ENCODE measurements at regions not wholly inside any gene's neighbourhood (a gene's known extent, or its start where the extent isn't known, plus 50 kb on each side); places are given as distances from the start of the nearest gene placed in this dataset.

DNA sequence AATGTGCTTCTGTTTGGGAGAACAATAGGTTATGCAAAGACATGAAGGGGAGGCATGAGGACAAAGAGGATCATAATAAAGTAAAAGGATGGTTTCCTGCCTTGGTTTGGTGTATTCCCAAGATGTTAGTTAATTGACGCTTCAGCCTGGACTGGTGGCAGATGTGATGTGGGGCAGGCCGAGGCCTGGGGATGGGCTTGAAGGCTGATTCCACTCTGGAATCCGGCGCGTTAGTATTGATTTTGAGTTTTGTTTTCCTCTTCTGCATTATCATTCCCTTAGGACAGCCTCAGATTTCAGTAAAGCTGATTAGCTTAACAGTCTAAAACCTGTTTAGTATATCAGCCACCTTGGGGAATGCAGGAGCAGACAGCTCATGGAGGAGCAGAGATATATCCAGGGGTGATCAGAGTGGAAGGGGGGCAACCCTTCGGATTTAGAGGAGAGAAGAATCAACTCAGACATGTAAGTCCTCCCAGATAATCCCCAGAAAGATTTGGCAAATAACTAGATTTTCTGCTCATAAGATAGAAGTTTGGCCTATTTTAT, 159.8 kb upstream of the MTPN start:
- Histone ChIP-seq H3K9ac (ENCODE audit: low read depth, low read length) (no peak overlapping the region), H2AK5ac (ENCODE audit: low read depth, low read length) (no peak overlapping the region), H2BK15ac (ENCODE audit: low read depth, low read length) (no peak overlapping the region), H4K91ac (ENCODE audit: insufficient read depth, low read depth, low read length) (no peak overlapping the region), H4K8ac (ENCODE audit: low read depth in 2 of 2, low read length in 2 of 2) (no peak overlapping the region), H3K27me3 (ENCODE audit: control insufficient read depth, insufficient read depth, low read length) (no peaks in the 10 kb centered on the region), H2AFZ (replicated peaks; ENCODE audit: low read length, poor library complexity) (no peak overlapping the region), H3K18ac (ENCODE audit: low read depth, low read length) (no peak overlapping the region), H3K4me3 (ENCODE audit: insufficient read depth, low read depth, low read length) (no peak overlapping the region), H2BK20ac (ENCODE audit: low read depth, low read length) (no peak overlapping the region), H4K5ac (ENCODE audit: low read depth, low read length) (no peak overlapping the region), H2BK120ac (ENCODE audit: low read depth, low read length) (no peak overlapping the region), H3K23ac (ENCODE audit: low read depth, low read length) (no peak overlapping the region), H3K79me1 (ENCODE audit: low read depth in 1 of 2, low read length in 2 of 2) (no peaks in the 10 kb centered on the region), H3K4me2 (ENCODE audit: low read depth, low read length) (no peak overlapping the region), H3K36me3 (ENCODE audit: control insufficient read depth, insufficient read depth, low read length) (no peaks in the 10 kb centered on the region), H3K4ac (ENCODE audit: low read depth, low read length) (no peak overlapping the region), H3K27ac (ENCODE audit: insufficient read depth, low read length) (no peak overlapping the region), H4K20me1 (ENCODE audit: insufficient read depth, low read length) (no peaks in the 10 kb centered on the region), H2BK5ac (ENCODE audit: low read depth, low read length, poor library complexity, severe bottlenecking) (no peak overlapping the region), H3K9me1 (ENCODE audit: insufficient read depth, low read length) (no peaks in the 10 kb centered on the region), H3K56ac (ENCODE audit: extremely low read depth, insufficient read depth, low read length) (no peak overlapping the region), H3K14ac (replicated peaks; ENCODE audit: low read depth, low read length) (no peak overlapping the region), H2AK9ac (replicated peaks; ENCODE audit: low read depth, low read length, poor library complexity) (no peak overlapping the region), H3K4me1 (ENCODE audit: control insufficient read depth, insufficient read depth, low read length) (no peaks in the 10 kb centered on the region), H3K9me3 (ENCODE audit: control insufficient read depth, insufficient read depth, low read length) (no peaks in the 10 kb centered on the region)
- POLR2A ChIA-PET (ENCODE audit: unreplicated experiment) = no interaction called here
- CTCF ChIA-PET = no interaction called here
- no TSS peak for BruUV-seq (replicated peaks)
- 100% methylated on average over 1 of the region's 6 CpGs; no CpG with 5 or more reads in 1 of the 2 experiments for WGBS, 2 experiments (ENCODE audit: extremely low coverage in 2 of 2, insufficient read length in 1 of 2)
- DNase-seq = no peak
- intact Hi-C loops (cut with micrococcal nuclease) = no loop called here
- in situ Hi-C loops (cut with MboI; ENCODE audit: low sequenced_read_pairs) = no loop called here
- TF ChIP-seq BHLHE40 (IDR thresholded peaks at IDR 0.05; ENCODE audit: low read depth, low read length) (no peak), POLR2A (IDR thresholded peaks at IDR 0.05; ENCODE audit: low read depth, low read length) (no peak), ELK1 (IDR thresholded peaks at IDR 0.05; ENCODE audit: borderline replicate concordance, low read depth, low read length) (no peak), SMC3 (IDR thresholded peaks at IDR 0.05; ENCODE audit: low read depth, low read length) (no peak), USF2 (IDR thresholded peaks at IDR 0.05; ENCODE audit: low read depth, low read length) (no peak), MXI1 (IDR thresholded peaks at IDR 0.05; ENCODE audit: borderline replicate concordance, low read depth, low read length) (no peak), CEBPB (IDR thresholded peaks at IDR 0.05; ENCODE audit: low read depth, low read length) (no peak), MAFK (IDR thresholded peaks at IDR 0.05; ENCODE audit: low read depth, low read length) (no peak), RAD21 (IDR thresholded peaks at IDR 0.05; ENCODE audit: low read length) (no peak), RFX5 (IDR thresholded peaks at IDR 0.05; ENCODE audit: low read depth, low read length) (no peak), CHD1 (IDR thresholded peaks at IDR 0.05; ENCODE audit: low read depth, low read length) (no peak), MAZ (IDR thresholded peaks at IDR 0.05; ENCODE audit: borderline replicate concordance, low read depth, low read length) (no peak), NFE2L2 (IDR thresholded peaks at IDR 0.05; ENCODE audit: low read depth, low read length) (no peak), FOS (IDR thresholded peaks at IDR 0.05; ENCODE audit: low read depth, low read length) (no peak), RCOR1 (IDR thresholded peaks at IDR 0.05; ENCODE audit: insufficient replicate concordance, low read length) (no peak)
- TF ChIP-seq, protein P1, sequence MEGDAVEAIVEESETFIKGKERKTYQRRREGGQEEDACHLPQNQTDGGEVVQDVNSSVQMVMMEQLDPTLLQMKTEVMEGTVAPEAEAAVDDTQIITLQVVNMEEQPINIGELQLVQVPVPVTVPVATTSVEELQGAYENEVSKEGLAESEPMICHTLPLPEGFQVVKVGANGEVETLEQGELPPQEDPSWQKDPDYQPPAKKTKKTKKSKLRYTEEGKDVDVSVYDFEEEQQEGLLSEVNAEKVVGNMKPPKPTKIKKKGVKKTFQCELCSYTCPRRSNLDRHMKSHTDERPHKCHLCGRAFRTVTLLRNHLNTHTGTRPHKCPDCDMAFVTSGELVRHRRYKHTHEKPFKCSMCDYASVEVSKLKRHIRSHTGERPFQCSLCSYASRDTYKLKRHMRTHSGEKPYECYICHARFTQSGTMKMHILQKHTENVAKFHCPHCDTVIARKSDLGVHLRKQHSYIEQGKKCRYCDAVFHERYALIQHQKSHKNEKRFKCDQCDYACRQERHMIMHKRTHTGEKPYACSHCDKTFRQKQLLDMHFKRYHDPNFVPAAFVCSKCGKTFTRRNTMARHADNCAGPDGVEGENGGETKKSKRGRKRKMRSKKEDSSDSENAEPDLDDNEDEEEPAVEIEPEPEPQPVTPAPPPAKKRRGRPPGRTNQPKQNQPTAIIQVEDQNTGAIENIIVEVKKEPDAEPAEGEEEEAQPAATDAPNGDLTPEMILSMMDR (conservative IDR thresholded peaks at IDR 0.05; ENCODE audit: low read depth, low read length) = no peak
- no peak for ATAC-seq (ENCODE audit: low read depth)
- dilution Hi-C loops (cut with HindIII; ENCODE audit: low sequenced_read_pairs, unreplicated experiment) = no loop called here
